K562 (cell line): ENCODE measurements at regions not wholly inside any gene's neighbourhood (a gene's known extent, or its start where the extent isn't known, plus 50 kb on each side); places are given as distances from the start of the nearest gene placed in this dataset.

Experiments
- ATAC-seq: fragments of 200-7000 bp; cut with Tn5 transposase; 3 replicates; pipeline ENCODE4 v1.9.1; 2020; ENCODE audit warnings: moderate library complexity
- BruUV-seq: library from RNA; stranded (reverse); fragments of 400-500 nt; replicated peaks from 2 replicates; lab custom pipeline; 2021; lab: Mats Ljungman, UMichigan
- CTCF ChIA-PET: fragments of 300-600 bp; formaldehyde crosslinking; extraction: SDS; loops from one replicate; lab custom pipeline; 2021; ENCODE audit warnings: low intra/inter-chr PET ratio; lab: Yijun Ruan, JAX
- POLR2A ChIA-PET: fragments of 300-600, 350-650 bp; sonication (Branson Sonifier 250); formaldehyde crosslinking; extraction: SDS; loops from one replicate; lab custom pipeline; 2021; ENCODE audit warnings: antibody characterized with exemption, inconsistent platforms; lab: Yijun Ruan, JAX
- DNase-seq, 4 experiments: peaks; one replicate each; pipeline versions ENCODE4 v3.0.0 to v3.0.0-alpha.2; 2011 to 2018; ENCODE audit warnings: low spot score in 3 of 4, mixed read lengths in 3 of 4; ENCODE audit errors: extremely low read depth in 1 of 4
- FAIRE-seq: peaks from 2 replicates; lab custom pipeline; 2011; peaks lifted over from hg19 to GRCh38; lab: Jason Lieb, UNC
- H2AFZ ChIP-seq: 2 replicates; pipeline ENCODE4 v1.6.0; 2011; ENCODE audit warnings: low read depth, low read length, control low read depth, inconsistent platforms
- H3K27ac ChIP-seq: fragments of 200-600 bp; 3 replicates; pipeline ENCODE4 v1.8.0; 2011; ENCODE audit warnings: low read depth, mild to moderate bottlenecking, control low read depth, inconsistent platforms, low read length, moderate library complexity, mixed read lengths; ENCODE audit errors: extremely low read depth
- H3K27me3 ChIP-seq, 2 experiments: fragments of 300-600 bp in 1 of 2; 2 replicates in 1 of 2; 3 replicates in 1 of 2; pipeline versions ENCODE4 v1.6.0 to v1.8.0; 2011; ENCODE audit warnings: inconsistent platforms in 2 of 2, low read length in 2 of 2, mild to moderate bottlenecking in 1 of 2, mixed read lengths in 1 of 2, moderate library complexity in 1 of 2; ENCODE audit not compliant: control insufficient read depth in 2 of 2, insufficient read depth in 2 of 2
- H3K36me3 ChIP-seq: fragments of 300-600 bp; 3 replicates; pipeline ENCODE4 v1.8.0; 2011; ENCODE audit warnings: mild to moderate bottlenecking, low read length, inconsistent platforms; ENCODE audit not compliant: control insufficient read depth, insufficient read depth
- H3K4me1 ChIP-seq, 2 experiments: fragments of 200-600 bp in 1 of 2; replicated peaks in 1 of 2; 2 replicates in 1 of 2; 3 replicates in 1 of 2; pipeline versions ENCODE4 v1.5.1 to v1.8.0; 2011; ENCODE audit warnings: inconsistent platforms in 2 of 2, low read length in 2 of 2, mild to moderate bottlenecking in 1 of 2, mixed read lengths in 1 of 2, moderate library complexity in 1 of 2; ENCODE audit not compliant: control insufficient read depth in 2 of 2, insufficient read depth in 2 of 2
- H3K4me2 ChIP-seq: 2 replicates; pipeline ENCODE4 v1.6.1; 2011; ENCODE audit warnings: low read length, control low read depth, inconsistent platforms, mixed read lengths; ENCODE audit not compliant: insufficient read depth
- H3K4me3 ChIP-seq: fragments of 200-600 bp; sonication (generic), shearing (Covaris generic); 2 replicates; pipeline ENCODE4 v1.5.1; 2016; ENCODE audit warnings: control low read depth, inconsistent platforms
- H3K79me2 ChIP-seq: fragments of 200-600 bp; 3 replicates; pipeline ENCODE4 v1.8.0; 2011; ENCODE audit warnings: low read length, inconsistent platforms; ENCODE audit not compliant: control insufficient read depth, insufficient read depth
- H3K9ac ChIP-seq, 2 experiments: 2 replicates each; pipeline versions ENCODE4 v1.6.0 to v1.6.1; 2011; ENCODE audit warnings: low read depth in 2 of 2, low read length in 2 of 2, control low read depth in 1 of 2, inconsistent platforms in 1 of 2, mild to moderate bottlenecking in 1 of 2, mixed read lengths in 1 of 2; ENCODE audit not compliant: insufficient read depth in 1 of 2
- H3K9me1 ChIP-seq: one replicate; pipeline ENCODE4 v1.6.0; 2011; ENCODE audit warnings: inconsistent platforms, mild to moderate bottlenecking, low read length, moderate library complexity; ENCODE audit not compliant: control insufficient read depth, insufficient read depth
- H3K9me3 ChIP-seq: replicated peaks from 2 replicates; pipeline ENCODE4 v1.5.1; 2011; ENCODE audit warnings: low read depth, low read length, inconsistent platforms; ENCODE audit not compliant: control insufficient read depth, insufficient read depth
- H4K20me1 ChIP-seq: replicated peaks from 2 replicates; pipeline ENCODE4 v1.6.1; 2011; ENCODE audit warnings: low read length, inconsistent platforms, mixed read lengths; ENCODE audit not compliant: control insufficient read depth, insufficient read depth
- ARID3B ChIP-seq: fragments of 250-450 bp; sonication (Bioruptor Pico); IDR thresholded peaks from 2 replicates; pipeline ENCODE4 v1.4.0; 2020; ENCODE audit warnings: borderline replicate concordance
- FOXM1 ChIP-seq, 2 experiments: fragments of 450-650 bp in 1 of 2; sonication (generic) in 1 of 2; formaldehyde crosslinking in 1 of 2; IDR thresholded peaks; 2 replicates each; pipeline versions ENCODE4 v1.6.1 to v1.9.0; 2017 to 2022; ENCODE audit warnings: low read depth in 2 of 2, mild to moderate bottlenecking in 2 of 2, missing genetic modification reagents in 1 of 2, moderate library complexity in 1 of 2
- GABPB2 ChIP-seq: fragments of 250-450 bp; sonication (Bioruptor Pico); conservative IDR thresholded peaks from 2 replicates; pipeline ENCODE4 v1.5.1; 2021; ENCODE audit warnings: mild to moderate bottlenecking
- HDAC1 ChIP-seq, 2 experiments: fragments of 450-650 bp; IDR thresholded peaks; 2 replicates each; pipeline ENCODE4 v1.6.1; 2016 to 2017; ENCODE audit warnings: inconsistent platforms in 1 of 2, mild to moderate bottlenecking in 1 of 2, moderate library complexity in 1 of 2
- HNRNPH1 ChIP-seq: fragments of 200-400 bp; formaldehyde crosslinking; optimal IDR thresholded peaks from 2 replicates; pipeline ENCODE3; 2017; ENCODE audit warnings: low read depth, mild to moderate bottlenecking, low read length, moderate library complexity
- RBM14 ChIP-seq: fragments of 200-400 bp; formaldehyde crosslinking; IDR thresholded peaks from 2 replicates; pipeline ENCODE4 v1.6.1; 2018; ENCODE audit warnings: low read depth, mild to moderate bottlenecking, low read length, moderate library complexity, borderline replicate concordance; ENCODE audit not compliant: insufficient read depth
- WGBS: fragments of 100-300 bp; shearing (Covaris generic); methylation state at CpG from one replicate; pipeline ENCODE4 v1.1.6; 2016; ENCODE audit warnings: low coverage, mixed read lengths; ENCODE audit not compliant: insufficient coverage; ENCODE audit errors: missing lambda C conversion rate; 5-methylcytosine and 5-hydroxymethylcytosine counted together
- in situ Hi-C: fragments of 300-500 bp; cut with MboI; formaldehyde crosslinking; loops from 4 replicates; pipeline ENCODE4 v1.15.0; 2018; ENCODE audit warnings: inconsistent platforms, mixed read lengths
- intact Hi-C: fragments of 100-400 bp; cut with micrococcal nuclease; formaldehyde crosslinking; loops from 2 replicates; pipeline ENCODE4 v1.14.2; 2022

DNA sequence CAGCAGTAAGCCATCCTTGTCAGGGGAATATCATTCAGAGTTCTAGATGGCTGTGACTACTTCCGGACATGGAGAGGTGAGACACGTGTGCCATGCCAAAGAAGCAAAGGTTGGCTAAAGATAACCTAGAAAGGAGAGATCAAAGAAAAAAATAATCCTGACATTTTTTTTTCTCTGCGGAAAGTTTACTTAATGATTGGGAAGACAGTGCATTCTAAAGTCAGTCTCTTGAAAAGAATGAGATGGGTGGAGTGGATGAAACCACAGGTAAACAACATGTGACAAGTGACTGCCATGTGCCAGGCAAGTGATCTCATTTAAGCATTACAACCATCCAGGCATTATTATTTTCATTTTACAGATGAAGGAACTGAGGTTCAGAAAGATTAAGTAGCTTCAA is 436.6 kb downstream of the SOX2 start:
- H3K9ac ChIP-seq = no peak overlapping the region
- in situ Hi-C loops (no loop called here), intact Hi-C loops (no loop called here)
- no peak for ATAC-seq
- no peaks in the 10 kb centered on the region for H4K20me1 ChIP-seq
- WGBS = 0% methylated on average over 3 of the region's 3 CpGs
- H3K4me2 ChIP-seq = no peak overlapping the region
- no peak for FAIRE-seq
- DNase-seq = no peak
- no peaks in the 10 kb centered on the region for H3K9me1 ChIP-seq
- POLR2A ChIA-PET = no interaction called here
- H3K27ac ChIP-seq = no peak overlapping the region
- CTCF ChIA-PET = no interaction called here
- no peaks in the 10 kb centered on the region for H3K9me3 ChIP-seq
- no peaks in the 10 kb centered on the region for H3K79me2 ChIP-seq
- H2AFZ ChIP-seq = no peak overlapping the region
- H3K36me3 ChIP-seq = no peaks in the 10 kb centered on the region
- no peaks in the 10 kb centered on the region for H3K27me3 ChIP-seq
- H3K4me1 ChIP-seq = no peaks in the 10 kb centered on the region
- H3K4me3 ChIP-seq = no peak overlapping the region
- BruUV-seq = no TSS peak
- TF ChIP-seq ARID3B (CRISPR knock-in tag) = no peak
- TF ChIP-seq FOXM1 (IDR thresholded peaks at IDR 0.05; ENCODE audit: low read depth) = no peak
- no peak for TF ChIP-seq FOXM1 (CRISPR knock-in tag; IDR thresholded peaks at IDR 0.05; ENCODE audit: low read depth)
- TF ChIP-seq HNRNPH1 = no peak
- no peak for TF ChIP-seq GABPB2 (CRISPR knock-in tag)
- TF ChIP-seq RBM14 = no peak
- TF ChIP-seq HDAC1 (IDR thresholded peaks at IDR 0.05) = no peak
